GM21786 (cell line): ENCODE measurements at regions not wholly inside any gene's neighbourhood (a gene's known extent, or its start where the extent isn't known, plus 50 kb on each side); places are given as distances from the start of the nearest gene placed in this dataset.
A peak's percentile ranks its signal among the peaks of the same experiment; 100 is the strongest.

Experiments used
- ATAC-seq: cut with Tn5 transposase; IDR thresholded peaks from one replicate; pipeline ENCODE4 v1.9.1; 2021; ENCODE audit not compliant: unreplicated experiment

DNA sequence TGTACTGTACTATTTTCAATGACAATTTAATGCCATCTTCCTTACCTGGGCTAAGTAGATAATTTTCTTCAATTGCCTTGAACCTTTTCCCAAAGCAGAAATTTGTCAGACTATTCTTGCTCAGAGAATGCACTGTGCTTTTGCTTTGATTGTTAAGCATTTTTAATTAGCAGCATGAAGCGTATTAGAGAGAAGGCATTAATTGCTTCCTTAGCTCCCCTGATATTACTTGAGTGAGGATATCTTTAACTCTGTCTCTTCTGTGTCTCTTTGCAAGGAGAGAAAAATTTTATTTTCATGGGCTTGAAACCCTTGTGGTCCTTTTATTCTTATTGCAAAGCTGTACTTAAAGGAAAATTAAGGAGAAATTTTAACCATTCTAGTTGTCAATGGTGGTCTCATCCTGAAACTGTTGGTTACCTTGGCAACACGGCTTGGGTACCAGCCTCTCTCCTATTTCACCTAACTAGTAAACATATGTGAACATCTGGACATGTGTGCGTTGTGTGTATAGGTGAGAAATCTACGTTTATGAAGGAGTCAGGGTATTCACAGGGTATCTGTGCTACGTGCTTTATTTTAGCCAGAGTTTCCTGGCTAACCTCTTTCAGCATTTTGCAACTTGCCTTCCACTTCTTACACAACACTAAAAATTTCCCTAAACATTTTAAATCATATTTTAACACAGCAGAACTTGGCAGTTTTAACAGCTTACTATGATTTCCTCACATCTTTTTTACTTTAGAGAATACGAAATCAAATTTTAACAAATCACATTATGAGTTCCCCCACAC, 225.5 kb downstream of the KLF5 start:
- no peak for ATAC-seq

DNA sequence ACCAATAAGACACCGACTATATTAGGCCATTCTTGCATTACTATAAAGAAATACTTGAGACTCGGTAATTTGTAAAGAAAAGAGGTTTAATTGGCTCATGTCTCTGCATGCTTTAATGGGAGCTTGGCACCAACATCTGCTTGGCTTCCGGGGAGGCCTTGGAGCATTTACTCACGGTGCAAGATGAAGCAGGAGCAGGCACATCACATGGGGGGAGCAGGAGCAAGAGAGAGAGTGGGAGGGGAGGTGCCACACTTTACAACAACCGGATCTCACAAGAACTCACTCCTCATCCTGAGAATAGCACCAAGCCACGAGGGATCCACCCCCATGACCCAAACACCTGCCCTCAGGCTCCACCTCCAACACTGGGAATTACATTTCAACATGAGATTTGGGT, 224.8 kb downstream of the KLF5 start:
- no peak for ATAC-seq

DNA sequence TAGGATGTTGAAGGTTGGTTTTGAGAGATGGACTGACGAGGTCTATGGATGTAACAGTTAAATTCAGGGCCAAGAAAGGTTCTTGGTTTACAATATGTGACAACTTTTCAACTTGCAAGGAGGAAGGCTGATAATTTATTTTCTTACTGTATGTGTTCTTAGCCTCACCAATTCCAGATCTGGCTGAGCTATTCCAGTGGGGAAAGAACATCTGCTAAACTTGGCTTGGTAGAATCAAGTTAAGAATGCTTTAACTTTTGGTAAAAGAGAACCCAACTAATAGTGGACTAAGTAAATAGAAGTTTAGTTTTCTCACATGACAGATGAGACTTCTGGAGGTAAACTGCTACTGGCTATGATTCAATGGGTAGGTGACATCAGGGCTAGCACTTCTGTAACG, 222.9 kb downstream of the KLF5 start:
- no peak for ATAC-seq

DNA sequence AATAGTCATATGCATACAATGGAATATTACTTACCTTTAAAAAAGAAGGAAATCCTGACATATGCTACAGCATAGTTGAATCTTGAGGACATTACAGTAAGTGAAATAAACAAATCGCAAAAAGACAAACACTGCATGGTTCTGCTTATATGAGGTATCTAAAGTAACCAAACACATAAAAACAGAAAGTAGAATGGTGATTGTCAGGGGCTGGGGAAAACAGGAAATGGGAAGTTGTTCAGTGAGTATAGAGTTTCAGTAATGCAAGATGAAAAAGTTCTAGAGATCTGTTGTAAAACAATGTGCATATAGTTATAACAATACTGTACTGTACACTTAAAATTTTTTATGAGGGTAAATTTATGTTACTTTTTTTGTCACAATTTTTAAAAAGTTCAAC, 219.4 kb downstream of the KLF5 start:
- ATAC-seq, result peak; percentile 72

DNA sequence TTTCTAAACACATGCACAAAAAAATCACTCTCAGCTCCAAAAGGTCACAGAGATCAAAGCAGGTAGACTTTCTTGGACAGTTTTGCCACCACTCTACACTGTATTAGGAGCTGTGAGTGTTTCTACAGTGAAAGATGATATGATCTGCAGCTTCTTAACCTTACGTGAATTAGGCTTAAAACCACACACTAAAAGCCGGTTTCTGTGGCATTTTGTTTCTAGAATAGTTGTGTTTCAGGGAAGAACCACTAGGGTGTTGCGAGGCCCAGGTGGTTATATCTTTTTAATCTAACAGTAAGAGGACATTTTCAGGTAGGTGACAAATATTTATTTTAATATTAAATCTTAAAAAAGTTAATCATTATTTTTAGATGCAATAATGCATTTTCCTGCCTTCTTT, 216.4 kb downstream of the KLF5 start:
- no peak for ATAC-seq

DNA sequence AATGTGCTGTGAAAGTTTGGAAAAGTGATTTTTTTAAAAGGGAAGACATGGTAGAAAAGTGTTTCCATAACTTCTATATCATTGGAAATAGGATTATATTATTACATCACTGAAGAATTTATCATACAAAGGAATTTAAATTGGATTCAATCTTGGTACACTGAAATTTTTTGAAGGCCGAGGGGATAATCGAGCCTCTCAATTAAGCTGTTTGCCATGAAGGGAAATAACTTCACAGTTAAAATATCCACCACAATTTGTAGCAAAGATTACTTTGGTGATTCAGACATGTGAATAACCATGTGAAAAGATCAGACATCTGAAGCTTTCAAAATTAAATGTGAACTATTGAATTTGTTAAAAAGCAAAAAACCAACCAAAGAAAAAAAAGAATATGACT, 215.3 kb downstream of the KLF5 start:
- ATAC-seq, result no peak

DNA sequence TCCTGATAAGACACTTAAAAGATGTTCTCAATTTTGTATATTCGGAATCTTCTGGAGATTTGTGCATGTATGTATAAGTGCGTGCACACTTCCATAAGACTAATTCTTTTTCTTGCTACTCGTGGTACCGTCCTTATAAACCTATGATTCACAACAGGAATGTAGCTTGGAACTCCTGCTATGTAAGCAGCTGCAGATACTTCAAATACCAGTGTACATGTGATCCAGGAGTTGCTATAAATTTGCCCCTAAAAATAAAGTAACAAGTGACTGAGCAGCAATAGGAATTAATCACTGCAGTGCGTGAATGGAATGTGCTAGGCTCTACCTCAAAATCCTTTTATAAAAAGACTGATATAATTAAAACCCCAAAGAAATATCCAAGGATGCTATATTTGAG, 214.9 kb downstream of the KLF5 start:
- no peak for ATAC-seq

DNA sequence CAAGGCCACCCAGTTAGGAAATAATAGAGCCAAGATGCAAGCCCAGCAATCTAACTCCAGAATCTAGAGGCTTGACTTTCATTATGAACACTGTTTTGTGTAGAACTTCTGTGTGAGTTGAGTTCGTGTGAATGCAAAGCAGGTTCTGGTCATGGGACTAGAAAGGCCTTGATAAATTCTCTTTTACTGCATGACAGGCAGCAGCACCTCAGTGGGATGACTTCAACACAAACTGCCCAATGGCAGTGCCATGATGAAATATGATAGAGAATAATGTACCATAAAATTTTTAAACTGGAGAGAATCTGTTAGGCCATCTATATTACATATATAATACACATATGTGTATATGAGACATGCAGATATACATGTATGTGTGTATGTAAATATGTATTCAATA, 214.5 kb downstream of the KLF5 start:
- no peak for ATAC-seq

DNA sequence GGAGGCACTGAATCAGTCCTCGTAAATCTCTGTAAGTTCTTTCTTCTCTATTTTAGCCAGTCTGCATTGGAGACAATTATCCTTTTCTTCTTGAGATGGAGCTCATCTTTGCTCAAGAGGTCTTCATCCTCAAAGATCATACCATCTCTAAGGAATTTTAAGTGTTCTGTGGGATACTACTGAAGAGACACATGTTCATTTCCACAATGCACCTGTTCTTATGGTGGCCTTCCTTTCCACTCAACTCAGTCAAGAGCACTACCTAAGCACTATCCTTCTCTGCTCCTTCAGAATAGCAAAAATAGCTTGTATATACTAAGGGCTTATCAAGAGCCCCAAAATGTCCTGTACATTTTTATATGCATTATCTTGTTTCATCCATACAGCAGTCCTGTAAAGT, 214.0 kb downstream of the KLF5 start:
- ATAC-seq, result no peak

DNA sequence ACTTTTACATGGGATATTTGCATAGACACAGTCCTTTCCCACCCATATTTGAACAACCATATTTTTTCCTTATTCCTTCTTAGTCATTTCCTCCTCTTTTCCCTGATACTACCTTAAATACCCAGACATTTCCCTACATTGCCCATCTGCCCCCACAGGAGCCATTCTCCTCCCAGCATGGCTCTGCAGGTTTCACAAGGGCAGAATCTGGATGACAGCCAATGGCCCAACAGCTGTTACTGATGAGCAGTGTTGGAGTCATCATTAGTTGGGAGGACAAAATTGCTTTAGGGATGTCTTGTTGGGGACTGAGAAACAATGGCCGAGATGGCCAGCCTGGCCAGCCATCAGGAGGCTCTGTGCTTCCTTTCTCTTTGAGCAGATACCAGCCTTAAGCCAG, 209.5 kb downstream of the KLF5 start:
- ATAC-seq, result no peak

DNA sequence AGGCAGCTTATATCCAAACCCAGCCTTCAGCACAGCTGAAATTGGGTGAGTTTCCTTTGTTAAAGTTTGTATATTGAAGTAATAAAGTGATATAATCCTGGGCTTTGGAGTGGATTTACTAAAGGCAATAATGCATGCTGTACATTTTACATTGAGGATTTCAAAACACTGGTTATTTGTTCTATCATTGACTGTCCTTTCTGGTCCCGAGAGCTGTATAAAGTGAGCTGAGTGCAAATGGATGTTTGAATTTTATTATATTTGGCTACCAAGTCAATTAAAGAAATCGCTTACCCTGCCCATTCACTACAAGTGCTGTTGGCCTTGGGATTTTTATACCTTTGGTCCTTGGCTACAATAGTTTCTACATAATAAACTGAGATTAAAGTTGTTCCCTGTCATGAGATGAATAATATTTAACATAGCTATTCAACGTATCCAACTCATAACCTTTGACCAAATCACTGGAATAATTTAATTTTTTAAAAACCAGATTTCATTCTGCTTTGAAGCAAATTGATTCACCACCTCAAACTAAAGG, 207.9 kb downstream of the KLF5 start:
- no peak for ATAC-seq

DNA sequence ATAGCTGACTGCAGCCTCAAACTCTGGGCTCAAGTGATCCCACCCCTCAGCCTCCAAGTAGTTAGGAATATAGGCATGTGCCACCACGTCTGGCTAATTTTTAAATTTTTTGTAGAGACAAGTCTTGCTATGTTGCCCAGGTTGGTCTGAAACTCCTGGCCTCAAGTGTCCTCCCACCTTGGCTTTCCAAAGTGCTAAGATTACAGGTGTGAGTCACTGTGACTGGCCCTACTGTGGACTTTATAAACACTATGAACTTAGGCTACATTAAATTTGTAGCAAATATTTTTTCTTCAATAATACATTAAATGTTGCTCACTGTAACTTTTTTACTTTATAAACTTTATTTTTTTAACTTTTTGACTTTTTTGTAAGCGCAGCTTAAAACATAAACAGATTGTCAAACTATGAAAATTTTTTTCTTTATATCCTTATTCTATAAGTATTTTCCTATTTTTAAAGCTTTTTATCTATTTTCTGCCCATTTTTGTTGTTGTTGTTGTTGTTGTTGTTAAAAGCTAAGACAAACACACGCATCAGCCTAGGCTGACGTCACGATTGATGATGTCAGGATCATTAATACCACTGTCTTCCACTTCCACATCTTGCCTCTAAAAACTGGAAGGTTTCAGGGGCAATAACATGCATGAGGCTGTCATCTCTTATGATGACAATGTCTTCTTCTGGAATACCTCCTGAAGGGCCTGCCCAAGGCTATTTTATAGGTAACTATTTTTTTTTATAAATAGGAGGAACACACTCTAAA, 204.2 kb downstream of the KLF5 start:
- no peak for ATAC-seq

DNA sequence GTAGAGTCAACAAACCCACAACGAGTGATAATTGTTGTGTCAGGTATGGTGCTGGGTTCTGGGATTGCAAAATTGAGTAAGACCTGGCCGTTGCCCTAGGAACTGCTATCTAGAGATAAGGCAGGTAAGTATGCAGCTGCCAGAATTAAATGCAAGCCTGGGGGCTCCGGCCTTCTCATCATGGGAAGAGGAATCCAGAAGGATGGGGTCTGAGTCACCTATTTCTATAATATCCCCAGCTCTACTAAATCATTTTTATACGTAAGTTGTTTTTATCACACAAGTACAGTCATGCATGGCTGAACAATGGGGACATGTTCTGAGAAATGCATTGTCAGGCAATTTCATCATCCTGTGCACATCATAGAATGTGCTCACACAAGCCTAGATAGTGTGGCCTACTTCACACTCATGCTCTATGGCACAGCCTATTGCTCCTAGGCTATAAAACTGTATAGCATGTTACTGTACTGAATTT, 203.0 kb downstream of the KLF5 start:
- ATAC-seq, result no peak

DNA sequence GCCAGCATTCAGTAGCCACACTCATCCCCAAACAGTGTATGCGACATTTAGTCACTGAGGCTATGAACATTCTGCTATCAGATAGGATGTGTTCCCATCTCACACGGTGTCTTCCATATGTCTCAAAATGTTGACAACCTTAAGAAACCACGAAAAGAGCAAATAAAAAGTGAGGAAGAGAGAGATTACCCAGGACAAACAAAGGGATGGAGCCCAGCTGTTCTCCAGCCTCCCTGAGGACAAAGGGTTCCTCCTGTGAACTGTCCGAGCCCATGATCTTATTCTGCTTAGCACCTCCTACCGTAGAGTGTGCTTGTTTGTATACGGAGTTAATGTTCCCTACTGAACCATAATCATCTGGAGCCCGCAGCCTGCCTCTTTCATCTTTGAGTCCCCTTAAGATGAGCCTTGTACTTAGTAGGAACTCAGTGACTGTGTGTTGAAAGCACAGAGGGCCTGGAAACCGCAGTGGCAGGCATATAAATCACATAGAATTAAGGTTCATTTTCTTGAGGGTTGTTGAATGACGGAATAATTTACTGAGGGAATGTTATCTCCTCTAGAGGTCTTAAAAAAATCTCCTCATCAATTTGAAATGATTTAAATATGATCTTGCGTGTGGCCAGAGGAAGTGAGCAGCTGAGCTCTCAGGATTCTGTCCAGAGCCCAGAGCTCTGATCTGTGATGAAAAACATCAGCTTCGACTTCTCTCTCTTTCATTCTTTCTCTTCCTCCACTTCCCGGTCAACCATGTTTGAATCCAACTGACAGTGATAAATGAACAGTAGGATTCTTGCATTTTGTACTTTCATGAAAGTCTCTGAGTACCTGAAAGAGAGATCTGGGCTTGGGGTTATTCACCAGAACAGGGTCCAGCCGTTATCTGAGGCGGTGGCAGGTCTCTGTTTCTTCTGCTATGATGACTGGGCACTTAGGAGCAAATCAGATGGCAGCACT, 200.5 kb downstream of the KLF5 start:
- no peak for ATAC-seq

DNA sequence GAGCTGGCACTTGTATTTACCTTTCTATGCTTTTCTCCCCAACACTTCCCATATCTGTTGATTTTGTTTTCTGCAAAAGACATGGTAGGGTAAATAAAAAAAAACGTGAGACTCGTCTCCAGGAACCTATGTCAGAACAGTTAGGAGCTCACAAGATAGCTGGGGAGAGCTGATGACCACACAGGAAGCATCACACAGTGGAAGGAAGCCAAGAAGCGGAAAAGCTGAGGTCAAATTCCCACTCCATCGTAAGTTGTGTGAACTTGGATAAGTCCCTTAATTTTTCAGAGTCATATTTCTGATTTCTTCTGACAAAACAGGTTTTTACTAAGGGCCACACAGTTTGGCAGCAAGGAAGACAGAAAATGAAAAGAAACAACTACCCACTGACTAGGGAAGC, 199.6 kb downstream of the KLF5 start:
- no peak for ATAC-seq

DNA sequence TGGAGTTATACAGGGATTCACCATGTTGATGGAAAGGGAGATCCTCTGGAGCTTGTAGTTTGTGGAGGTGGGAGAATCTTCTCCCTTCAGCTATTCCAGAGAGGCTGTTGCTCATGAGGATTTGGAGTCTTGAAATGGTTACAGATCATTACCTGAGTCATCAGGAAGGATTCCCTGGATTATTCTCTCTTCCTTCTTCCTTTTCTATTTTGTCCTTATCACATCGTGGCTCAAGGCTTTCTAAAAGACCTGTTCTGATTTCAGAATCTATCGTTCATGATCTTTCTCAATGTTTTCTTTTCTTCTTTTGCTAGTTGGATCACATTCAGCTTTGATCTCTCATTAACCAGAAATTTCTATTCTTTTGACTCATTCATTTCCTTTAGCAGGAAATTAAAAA, 196.0 kb downstream of the KLF5 start:
- ATAC-seq, result no peak

DNA sequence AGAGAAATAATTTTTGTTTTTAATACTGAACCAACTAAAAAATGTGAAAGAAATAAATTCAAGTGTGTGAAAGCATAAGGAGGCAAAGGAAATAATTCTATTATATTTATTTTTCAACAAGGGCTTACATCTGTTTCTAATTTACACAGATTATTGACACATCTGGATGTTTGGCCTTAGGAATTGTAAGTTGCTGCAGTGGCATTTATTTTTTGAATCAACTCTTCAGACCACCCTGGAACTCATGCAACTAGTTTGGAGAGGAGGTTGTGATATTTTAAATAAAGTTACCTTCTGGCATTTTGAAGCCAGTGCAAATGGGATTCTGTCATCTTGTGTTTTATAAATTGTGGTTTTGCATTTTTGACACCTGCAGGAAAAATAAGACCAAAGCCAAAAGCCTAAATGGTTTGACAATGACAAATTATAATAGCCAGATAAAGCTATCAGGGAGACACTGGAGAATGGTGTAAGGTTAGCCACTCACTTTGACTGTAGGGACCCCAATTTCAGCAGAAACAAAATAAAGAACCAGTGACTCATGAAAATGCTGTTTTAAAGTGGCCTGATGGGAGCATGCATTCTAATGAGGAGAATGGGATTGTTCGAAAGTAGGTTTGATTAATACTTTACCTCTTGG, 192.9 kb downstream of the KLF5 start:
- ATAC-seq, result no peak

DNA sequence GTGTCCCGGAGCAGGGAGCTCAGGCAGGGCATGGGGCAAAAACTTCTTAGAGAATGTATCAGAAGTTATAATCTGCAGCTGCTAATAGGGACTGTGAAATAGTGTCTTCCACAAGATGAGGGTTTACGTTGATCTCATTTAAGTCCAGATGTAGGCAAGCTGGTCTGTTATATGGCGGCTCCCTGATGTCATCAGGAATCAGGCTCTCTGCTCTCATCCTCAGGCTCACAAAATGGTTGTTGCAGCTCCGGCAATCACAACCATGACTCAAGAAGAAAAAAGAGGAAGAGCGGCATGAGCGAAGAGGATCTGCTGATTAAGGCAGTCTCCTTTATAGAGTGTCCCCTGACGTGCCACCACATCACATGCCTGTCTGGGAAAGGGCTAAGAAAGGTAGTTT, 191.3 kb downstream of the KLF5 start:
- ATAC-seq, result no peak

DNA sequence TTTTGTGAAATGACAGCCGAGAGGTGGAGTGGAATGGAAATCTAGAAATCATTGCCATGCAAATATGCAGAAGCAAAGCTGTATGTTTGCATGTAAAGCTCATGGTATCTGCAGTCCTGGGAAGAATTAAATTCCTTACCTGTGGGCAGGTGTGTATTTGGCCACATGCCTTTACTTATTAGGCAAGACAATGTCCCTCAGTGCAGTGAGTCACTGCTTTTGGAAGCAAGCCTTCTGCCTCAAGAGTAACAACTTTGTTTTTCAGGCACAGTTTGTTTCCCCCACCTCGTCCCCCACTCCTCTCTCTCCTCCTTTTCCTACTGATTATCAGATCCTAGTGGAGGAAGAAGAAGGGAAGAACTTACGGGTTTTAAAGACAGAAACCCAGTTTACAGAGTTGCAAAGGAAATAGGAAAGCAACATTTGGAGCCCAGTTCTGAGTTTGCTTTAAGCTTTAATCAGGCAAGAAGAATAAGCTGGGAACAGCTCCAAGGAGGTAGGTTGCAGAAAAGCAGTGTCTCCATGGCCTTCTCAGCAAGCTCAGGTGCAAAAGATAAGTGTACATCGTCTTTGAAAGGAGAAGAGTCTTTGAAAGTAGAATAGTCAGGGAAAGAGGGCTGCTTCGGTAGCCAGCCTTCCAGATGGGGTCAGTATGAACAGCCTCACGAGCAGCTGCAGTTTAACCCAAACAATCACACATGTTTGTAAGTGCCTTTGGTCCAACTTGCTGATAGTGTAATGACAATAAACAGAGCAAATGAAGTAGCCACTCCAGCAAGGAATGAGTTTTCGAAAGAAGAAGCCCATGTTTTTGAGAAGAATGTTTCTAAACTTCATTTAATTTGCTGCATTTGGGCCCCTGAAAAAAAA, 190.1 kb downstream of the KLF5 start:
- ATAC-seq, result no peak

DNA sequence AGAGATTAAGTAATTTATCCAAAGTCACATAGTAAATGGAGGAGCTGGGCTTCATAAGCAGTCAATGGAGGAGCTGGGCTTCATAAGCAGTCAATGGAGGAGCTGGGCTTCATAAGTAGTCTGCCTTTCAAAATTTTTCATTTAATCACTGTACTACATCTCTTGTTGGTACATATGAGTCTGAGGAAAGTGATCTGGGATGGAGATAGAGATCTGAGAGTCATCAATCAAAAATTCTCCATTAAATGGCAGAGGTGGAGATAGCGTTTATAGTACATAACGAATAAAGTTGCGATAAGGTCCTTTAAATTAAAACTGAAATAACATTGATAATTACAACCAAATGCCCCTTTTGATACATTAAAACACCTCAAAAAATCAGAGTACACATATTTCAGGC, 189.3 kb downstream of the KLF5 start:
- ATAC-seq, result no peak
